ENCODE measurements at regions not wholly inside any gene's neighbourhood (a gene's known extent, or its start where the extent isn't known, plus 50 kb on each side); places are given as distances from the start of the nearest gene placed in this dataset.

GRCh38 chr4:110266136-110266535, 67.7 kb upstream of the ELOVL6 start:
- ChIA-PET CTCF (interaction anchor here (0.6 kb wide), 1 partner anchor 19 kb away, joined by 3 read pairs; no protein-coding TSS in a partner anchor), POLR2A (no interaction called here)
- no peak overlapping the region for H3K4me3 Mint-ChIP-seq (ENCODE audit: unreplicated experiment)
- no TSS peak for BruUV-seq (replicated peaks)
- no peaks in the 10 kb centered on the region for H3K36me3 Mint-ChIP-seq (ENCODE audit: insufficient read depth, unreplicated experiment)
- H3K27ac Mint-ChIP-seq (ENCODE audit: low read depth, unreplicated experiment) = no peak overlapping the region
- H3K27me3 Mint-ChIP-seq (ENCODE audit: insufficient read depth, unreplicated experiment) = no peaks in the 10 kb centered on the region
- no peaks in the 10 kb centered on the region for H3K9me3 Mint-ChIP-seq (ENCODE audit: unreplicated experiment)
- no peaks in the 10 kb centered on the region for H3K4me1 Mint-ChIP-seq (ENCODE audit: insufficient read depth, unreplicated experiment)
- DNase-seq (ENCODE audit: unreplicated experiment) = no peak
- intact Hi-C loops (cut with micrococcal nuclease) = no loop called here
- TF ChIP-seq CTCF (IDR thresholded peaks at IDR 0.05; ENCODE audit: unreplicated experiment) = no peak

GRCh38 chr4:110265001-110265400, 66.6 kb upstream of the ELOVL6 start:
- ChIA-PET CTCF (interaction anchor here (0.5 to 0.6 kb wide), 2 partner anchors 10 to 59 kb away, joined by 3 read pairs; no protein-coding TSS in a partner anchor), POLR2A (interaction anchor here (0.6 kb wide), 2 partner anchors 19 to 68 kb away, joined by 3 read pairs; no protein-coding TSS in a partner anchor)
- no peaks in the 10 kb centered on the region for H3K27me3 Mint-ChIP-seq (ENCODE audit: insufficient read depth, unreplicated experiment)
- no peaks in the 10 kb centered on the region for H3K9me3 Mint-ChIP-seq (ENCODE audit: unreplicated experiment)
- no peak for TF ChIP-seq CTCF (IDR thresholded peaks at IDR 0.05; ENCODE audit: unreplicated experiment)
- H3K36me3 Mint-ChIP-seq (ENCODE audit: insufficient read depth, unreplicated experiment) = no peaks in the 10 kb centered on the region
- no TSS peak for BruUV-seq (replicated peaks)
- H3K27ac Mint-ChIP-seq (ENCODE audit: low read depth, unreplicated experiment) = no peak overlapping the region
- no peaks in the 10 kb centered on the region for H3K4me1 Mint-ChIP-seq (ENCODE audit: insufficient read depth, unreplicated experiment)
- H3K4me3 Mint-ChIP-seq (ENCODE audit: unreplicated experiment) = no peak overlapping the region
- DNase-seq (ENCODE audit: unreplicated experiment) = no peak
- intact Hi-C loops (cut with micrococcal nuclease) = no loop called here

- BruUV-seq (replicated peaks) = no TSS peak
- TF ChIP-seq CTCF (IDR thresholded peaks at IDR 0.05; ENCODE audit: unreplicated experiment) = no peak
- no peaks in the 10 kb centered on the region for H3K9me3 Mint-ChIP-seq (ENCODE audit: unreplicated experiment)
- intact Hi-C loops (cut with micrococcal nuclease) = no loop called here
- no peak overlapping the region for H3K4me3 Mint-ChIP-seq (ENCODE audit: unreplicated experiment)
- no peaks in the 10 kb centered on the region for H3K36me3 Mint-ChIP-seq (ENCODE audit: insufficient read depth, unreplicated experiment)
- POLR2A ChIA-PET = no interaction called here
- no peaks in the 10 kb centered on the region for H3K27me3 Mint-ChIP-seq (ENCODE audit: insufficient read depth, unreplicated experiment)
- H3K4me1 Mint-ChIP-seq (ENCODE audit: insufficient read depth, unreplicated experiment) = no peaks in the 10 kb centered on the region
- no peak overlapping the region for H3K27ac Mint-ChIP-seq (ENCODE audit: low read depth, unreplicated experiment)
- CTCF ChIA-PET = no interaction called here
- no peak for DNase-seq (ENCODE audit: unreplicated experiment)
Measured at GRCh38 chr4:110260299-110260698, 61.9 kb upstream of the ELOVL6 start.

DNA sequence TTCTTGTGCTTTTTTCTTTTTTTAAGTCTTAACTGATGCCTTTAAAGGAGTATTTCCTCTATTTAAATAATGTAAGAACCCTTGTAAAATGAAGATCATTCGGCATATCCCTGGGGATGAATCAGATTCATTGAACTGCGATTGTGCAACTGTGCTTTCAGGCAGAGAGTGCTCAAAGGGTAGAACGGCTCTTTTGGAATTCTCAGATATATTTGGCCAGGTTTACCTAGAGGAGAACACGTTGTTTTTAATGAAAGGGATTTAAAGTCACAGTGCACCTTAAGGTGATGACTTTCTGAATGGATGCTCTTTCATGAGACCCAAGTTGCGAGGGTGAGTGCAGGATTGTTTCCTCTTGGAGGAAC, 51.6 kb upstream of the ELOVL6 start:
- ChIA-PET POLR2A (interaction anchor here (0.6 kb wide), 1 partner anchor 12 kb away, joined by 3 read pairs; no protein-coding TSS in a partner anchor), CTCF (no interaction called here)
- BruUV-seq (replicated peaks) = no TSS peak
- H3K36me3 Mint-ChIP-seq (ENCODE audit: insufficient read depth, unreplicated experiment) = no peaks in the 10 kb centered on the region
- no peaks in the 10 kb centered on the region for H3K9me3 Mint-ChIP-seq (ENCODE audit: unreplicated experiment)
- no peaks in the 10 kb centered on the region for H3K27me3 Mint-ChIP-seq (ENCODE audit: insufficient read depth, unreplicated experiment)
- no peak overlapping the region for H3K27ac Mint-ChIP-seq (ENCODE audit: low read depth, unreplicated experiment)
- H3K4me3 Mint-ChIP-seq (ENCODE audit: unreplicated experiment) = no peak overlapping the region
- peak; percentile 19 for DNase-seq (ENCODE audit: unreplicated experiment)
- peaks cover 6% of the 10 kb centered on the region for H3K4me1 Mint-ChIP-seq (ENCODE audit: insufficient read depth, unreplicated experiment)
- intact Hi-C loops (cut with micrococcal nuclease) = no loop called here
- no peak for TF ChIP-seq CTCF (IDR thresholded peaks at IDR 0.05; ENCODE audit: unreplicated experiment)

Measured in MCF 10A (cell line).